HEK293 (cell line): ENCODE measurements at regions not wholly inside any gene's neighbourhood (a gene's known extent, or its start where the extent isn't known, plus 50 kb on each side); places are given as distances from the start of the nearest gene placed in this dataset.

Source experiments
- CTCF ChIA-PET: fragments of 350-600 bp; formaldehyde crosslinking; extraction: SDS; loops from one replicate; lab custom pipeline; 2021; ENCODE audit warnings: antibody characterized with exemption; lab: Yijun Ruan, JAX
- POLR2A ChIA-PET: fragments of 300-600 bp; formaldehyde crosslinking; extraction: SDS; loops from one replicate; lab custom pipeline; 2020; ENCODE audit warnings: antibody characterized with exemption, inconsistent platforms; lab: Yijun Ruan, JAX
- H3K27ac ChIP-seq: fragments of 200-500 bp; sonication (Bioruptor generic); 2 replicates; pipeline ENCODE4 v1.5.1; 2014; ENCODE audit warnings: low read depth, low read length, control low read depth, inconsistent platforms; ENCODE audit errors: extremely low read depth
- H3K36me3 ChIP-seq, 2 experiments: fragments of 200-500 bp in 1 of 2; sonication (Bioruptor generic) in 1 of 2; 1 replicate in 1 of 2; 2 replicates in 1 of 2; pipeline ENCODE4 v1.5.1; 2014 to 2017; ENCODE audit warnings: inconsistent platforms in 2 of 2, low read length in 2 of 2; ENCODE audit not compliant: control insufficient read depth in 2 of 2, insufficient read depth in 1 of 2
- H3K4me1 ChIP-seq: fragments of 200-500 bp; sonication (Bioruptor generic); 2 replicates; pipeline ENCODE4 v1.5.1; 2014; ENCODE audit warnings: mild to moderate bottlenecking, low read length, inconsistent platforms; ENCODE audit not compliant: control insufficient read depth, insufficient read depth
- H3K4me3 ChIP-seq: 2 replicates; pipeline ENCODE4 v1.5.1; 2011; ENCODE audit warnings: low read depth, mild to moderate bottlenecking, control low read depth, low read length, moderate library complexity
- H3K9me3 ChIP-seq: fragments of 200-500 bp; sonication (Bioruptor generic); 2 replicates; pipeline ENCODE4 v1.5.1; 2014; ENCODE audit warnings: low read depth, low read length, inconsistent platforms; ENCODE audit not compliant: control insufficient read depth, insufficient read depth
- AEBP2 ChIP-seq: fragments of 450-650 bp; formaldehyde crosslinking; IDR thresholded peaks from 2 replicates; pipeline ENCODE4 v1.5.1; 2016; ENCODE audit warnings: missing biosample characterization, missing genetic modification characterization, borderline replicate concordance
- BCL11A ChIP-seq: fragments of 450-650 bp; formaldehyde crosslinking; IDR thresholded peaks from 2 replicates; pipeline ENCODE4 v1.5.1; 2016; ENCODE audit warnings: low read depth, missing biosample characterization, missing genetic modification characterization
- GFI1B ChIP-seq: fragments of 450-650 bp; formaldehyde crosslinking; IDR thresholded peaks from 2 replicates; pipeline ENCODE4 v1.5.1; 2016; ENCODE audit warnings: missing biosample characterization, missing genetic modification characterization
- KLF17 ChIP-seq: fragments of 450-650 bp; formaldehyde crosslinking; IDR thresholded peaks from 2 replicates; pipeline ENCODE4 v1.5.1; 2016; ENCODE audit warnings: missing biosample characterization, missing genetic modification characterization
- ZBTB10 ChIP-seq: fragments of 450-650 bp; formaldehyde crosslinking; IDR thresholded peaks from 2 replicates; pipeline ENCODE4 v1.5.1; 2016; ENCODE audit warnings: missing biosample characterization, missing genetic modification characterization
- ZEB2 ChIP-seq: fragments of 450-650 bp; formaldehyde crosslinking; IDR thresholded peaks from 2 replicates; pipeline ENCODE4 v1.5.1; 2016; ENCODE audit warnings: missing biosample characterization, missing genetic modification characterization
- ZNF354C ChIP-seq: fragments of 450-650 bp; formaldehyde crosslinking; IDR thresholded peaks from 2 replicates; pipeline ENCODE4 v1.5.1; 2016; ENCODE audit warnings: missing biosample characterization, missing genetic modification characterization, low read depth, borderline replicate concordance
- ZNF362 ChIP-seq: fragments of 450-650 bp; formaldehyde crosslinking; IDR thresholded peaks from 2 replicates; pipeline ENCODE4 v1.5.1; 2016; ENCODE audit warnings: missing biosample characterization, missing genetic modification characterization
- ZNF433 ChIP-seq: fragments of 450-650 bp; formaldehyde crosslinking; IDR thresholded peaks from 2 replicates; pipeline ENCODE4 v1.5.1; 2016; ENCODE audit warnings: missing biosample characterization, missing genetic modification characterization, low read depth
- ZNF521 ChIP-seq: fragments of 450-650 bp; formaldehyde crosslinking; IDR thresholded peaks from 2 replicates; pipeline ENCODE4 v1.5.1; 2017; ENCODE audit warnings: missing biosample characterization, mild to moderate bottlenecking, missing genetic modification characterization
- ZNF561 ChIP-seq: fragments of 450-650 bp; IDR thresholded peaks from 2 replicates; pipeline ENCODE4 v1.5.1; 2018; ENCODE audit warnings: missing biosample characterization, missing genetic modification characterization, borderline replicate concordance
- ZNF670 ChIP-seq: fragments of 450-650 bp; formaldehyde crosslinking; IDR thresholded peaks from 2 replicates; pipeline ENCODE4 v1.5.1; 2016; ENCODE audit warnings: missing biosample characterization, missing genetic modification characterization, low read depth
- ZNF701 ChIP-seq: fragments of 450-650 bp; formaldehyde crosslinking; IDR thresholded peaks from 2 replicates; pipeline ENCODE4 v1.5.1; 2016; ENCODE audit warnings: missing biosample characterization, missing genetic modification characterization
- ZNF792 ChIP-seq: fragments of 450-650 bp; formaldehyde crosslinking; IDR thresholded peaks from 2 replicates; pipeline ENCODE4 v1.5.1; 2016; ENCODE audit warnings: missing biosample characterization, missing genetic modification characterization

GRCh38 chr16:65200156-65200773, 78.4 kb upstream of the CDH11 start:
- POLR2A ChIA-PET, result no interaction called here

GRCh38 chr16:65196420-65197075, 74.7 kb upstream of the CDH11 start:
- ChIA-PET CTCF (interaction anchor here (1.3 kb wide), 1 partner anchor 72 kb away, joined by 3 read pairs; no protein-coding TSS in a partner anchor), POLR2A (no interaction called here)
- Histone ChIP-seq H3K27ac (no peak overlapping the region), H3K4me1 (no peaks in the 10 kb centered on the region), H3K4me3 (no peak overlapping the region), H3K36me3 (no peaks in the 10 kb centered on the region), H3K9me3 (no peaks in the 10 kb centered on the region)
- TF ChIP-seq ZNF561 (tag by site-specific recombination) (no peak), ZNF792 (tag by site-specific recombination) (no peak), ZEB2 (tag by site-specific recombination) (no peak), GFI1B (tag by site-specific recombination) (no peak), ZNF433 (tag by site-specific recombination) (no peak), KLF17 (tag by site-specific recombination) (no peak), AEBP2 (tag by site-specific recombination) (no peak)

More at GRCh38 chr16:65200156-65200773, 78.4 kb upstream of the CDH11 start:
- CTCF ChIA-PET, result interaction anchor here (0.6 kb wide), 1 partner anchor 1141 kb away, joined by 3 read pairs; no protein-coding TSS in a partner anchor
- Histone ChIP-seq H3K27ac (no peak overlapping the region), H3K9me3 (no peaks in the 10 kb centered on the region), H3K36me3 (no peaks in the 10 kb centered on the region), H3K4me3 (no peak overlapping the region), H3K4me1 (no peaks in the 10 kb centered on the region)
- TF ChIP-seq ZBTB10 (tag by site-specific recombination), result no peak
- TF ChIP-seq ZNF670 (tag by site-specific recombination), result no peak
- no peak for TF ChIP-seq ZNF433 (tag by site-specific recombination)
- no peak for TF ChIP-seq ZNF792 (tag by site-specific recombination)
- no peak for TF ChIP-seq ZNF354C

GRCh38 chr16:65195998-65196397, 74.1 kb upstream of the CDH11 start:
- ChIA-PET CTCF (interaction anchor here (1.3 kb wide), 1 partner anchor 72 kb away, joined by 3 read pairs; no protein-coding TSS in a partner anchor), POLR2A (no interaction called here)
- Histone ChIP-seq H3K4me1 (no peaks in the 10 kb centered on the region), H3K27ac (no peak overlapping the region), H3K36me3 (no peaks in the 10 kb centered on the region), H3K9me3 (no peaks in the 10 kb centered on the region), H3K4me3 (no peak overlapping the region)
- TF ChIP-seq ZNF701 (tag by site-specific recombination), result no peak
- TF ChIP-seq ZNF362 (tag by site-specific recombination), result no peak
- TF ChIP-seq BCL11A (tag by site-specific recombination), result no peak
- TF ChIP-seq ZNF521, result no peak
